SH-SY5Y (cell line): ENCODE measurements at regions not wholly inside any gene's neighbourhood (a gene's known extent, or its start where the extent isn't known, plus 50 kb on each side); places are given as distances from the start of the nearest gene placed in this dataset.

ENCODE experiments used
- GATA2 ChIP-seq: IDR thresholded peaks from 2 replicates; pipeline ENCODE4 v1.6.1; 2011; ENCODE audit warnings: mild to moderate bottlenecking, low read depth, low read length
- GATA3 ChIP-seq: IDR thresholded peaks from 2 replicates; pipeline ENCODE4 v1.6.1; 2011; ENCODE audit warnings: low read depth, mild to moderate bottlenecking, low read length, moderate library complexity

- no peak for TF ChIP-seq GATA2
- TF ChIP-seq GATA3, result no peak
Observed at GRCh38 chr13:78499802-78500201, 103.5 kb downstream of the POU4F1 start.
